RWPE1 (cell line): ENCODE measurements at regions not wholly inside any gene's neighbourhood (a gene's known extent, or its start where the extent isn't known, plus 50 kb on each side); places are given as distances from the start of the nearest gene placed in this dataset.

Source experiments
- CTCF ChIA-PET: fragments of 350-600 bp; sonication (Branson Sonifier 250); formaldehyde crosslinking; extraction: SDS; loops from one replicate; lab custom pipeline; 2021; lab: Yijun Ruan, JAX
- POLR2A ChIA-PET: fragments of 400-600 bp; formaldehyde crosslinking; extraction: SDS; loops from one replicate; lab custom pipeline; 2020; ENCODE audit warnings: antibody characterized with exemption; ENCODE audit not compliant: low non-redundant PET; lab: Yijun Ruan, JAX
- DNase-seq: peaks from one replicate; pipeline ENCODE4 v3.0.0; 2012; ENCODE audit warnings: low spot score
- H3K27ac ChIP-seq: fragments of 450-650 bp; 2 replicates; pipeline ENCODE4 v1.5.1; 2017
- CTCF ChIP-seq: fragments of 450-650 bp; conservative IDR thresholded peaks from 2 replicates; pipeline ENCODE4 v1.5.1; 2017; ENCODE audit warnings: low read depth, mild to moderate bottlenecking

GRCh38 chr18:9025091-9025838 lies 77.2 kb upstream of the NDUFV2 start:
- no peak for TF ChIP-seq CTCF
- ChIA-PET CTCF (interaction anchor here (0.6 to 0.8 kb wide), 2 partner anchors 37 to 549 kb away, joined by 3 read pairs; no protein-coding TSS in a partner anchor), POLR2A (no interaction called here)
- H3K27ac ChIP-seq: no peak overlapping the region
- DNase-seq: peak; percentile 69

GRCh38 chr18:9029131-9029530 lies 73.4 kb upstream of the NDUFV2 start:
- POLR2A ChIA-PET: no interaction called here
- no peak overlapping the region for H3K27ac ChIP-seq
- DNase-seq: no peak
- CTCF ChIA-PET: no interaction called here
- no peak for TF ChIP-seq CTCF

GRCh38 chr18:9032519-9032918 lies 70.0 kb upstream of the NDUFV2 start:
- ChIA-PET POLR2A (no interaction called here), CTCF (no interaction called here)
- no peak for DNase-seq
- TF ChIP-seq CTCF: no peak
- H3K27ac ChIP-seq: no peak overlapping the region

GRCh38 chr18:9038277-9038871 lies 64.1 kb upstream of the NDUFV2 start:
- POLR2A ChIA-PET: no interaction called here
- CTCF ChIA-PET: interaction anchor here (0.7 to 1.3 kb wide), 2 partner anchors 17 to 35 kb away, joined by 4 to 5 read pairs; no protein-coding TSS in a partner anchor
- no peak for DNase-seq
- no peak overlapping the region for H3K27ac ChIP-seq
- TF ChIP-seq CTCF: no peak

- no peak for TF ChIP-seq CTCF
- ChIA-PET POLR2A (no interaction called here), CTCF (interaction anchor here (0.6 to 1.3 kb wide), 3 partner anchors 34 to 362 kb away, joined by 3 to 4 read pairs (median 3); no protein-coding TSS in a partner anchor)
- DNase-seq: no peak
- H3K27ac ChIP-seq: no peak overlapping the region
These were observed 62.9 kb upstream of the NDUFV2 start for GRCh38 chr18:9039441-9040071.

GRCh38 chr18:9042766-9043481 lies 59.6 kb upstream of the NDUFV2 start:
- no peak for TF ChIP-seq CTCF
- POLR2A ChIA-PET: no interaction called here
- CTCF ChIA-PET: interaction anchor here (0.7 kb wide), 1 partner anchor 26 kb away, joined by 4 read pairs; no protein-coding TSS in a partner anchor
- H3K27ac ChIP-seq: no peak overlapping the region
- DNase-seq: no peak
